GM23248 (cell line): ENCODE measurements at regions not wholly inside any gene's neighbourhood (a gene's known extent, or its start where the extent isn't known, plus 50 kb on each side); places are given as distances from the start of the nearest gene placed in this dataset.

Source experiments
- DNase-seq: peaks from one replicate; pipeline ENCODE4 v3.0.0-alpha.2; 2015
- H2AFZ ChIP-seq: fragments of 200-600 bp; sonication (generic); 2 replicates; pipeline ENCODE4 v1.6.1; 2016; ENCODE audit warnings: antibody characterized with exemption
- H3F3A ChIP-seq: fragments of 200-600 bp; sonication (generic); 2 replicates; pipeline ENCODE4 v1.6.1; 2016; ENCODE audit warnings: mild to moderate bottlenecking, antibody characterized with exemption, mixed run types; ENCODE audit not compliant: insufficient read depth
- H3K27ac ChIP-seq: fragments of 200-600 bp; sonication (generic); 2 replicates; pipeline ENCODE4 v1.5.1; 2016; ENCODE audit warnings: mild to moderate bottlenecking
- H3K27me3 ChIP-seq: fragments of 200-600 bp; sonication (generic); replicated peaks from 2 replicates; pipeline ENCODE4 v1.6.1; 2016; ENCODE audit warnings: mild to moderate bottlenecking; ENCODE audit not compliant: insufficient read depth
- H3K36me3 ChIP-seq: fragments of 200-600 bp; sonication (generic); 2 replicates; pipeline ENCODE4 v1.6.1; 2016; ENCODE audit warnings: low read depth, mild to moderate bottlenecking
- H3K4me1 ChIP-seq: fragments of 200-600 bp; sonication (generic); 2 replicates; pipeline ENCODE4 v1.6.1; 2016; ENCODE audit warnings: mild to moderate bottlenecking; ENCODE audit not compliant: insufficient read depth
- H3K4me2 ChIP-seq: fragments of 200-600 bp; sonication (generic); one replicate; pipeline ENCODE4 v1.6.1; 2016; ENCODE audit warnings: mild to moderate bottlenecking; ENCODE audit not compliant: unreplicated experiment
- H3K4me3 ChIP-seq: fragments of 200-600 bp; sonication (generic); 2 replicates; pipeline ENCODE4 v1.5.1; 2016; ENCODE audit warnings: mild to moderate bottlenecking
- H3K79me2 ChIP-seq: fragments of 200-600 bp; sonication (generic); 2 replicates; pipeline ENCODE4 v1.6.1; 2016; ENCODE audit warnings: mild to moderate bottlenecking; ENCODE audit not compliant: insufficient read depth
- H3K9ac ChIP-seq: fragments of 200-600 bp; sonication (generic); 2 replicates; pipeline ENCODE4 v1.6.1; 2016; ENCODE audit warnings: mild to moderate bottlenecking
- H3K9me2 ChIP-seq: fragments of 200-600 bp; sonication (generic); 2 replicates; pipeline ENCODE4 v1.6.1; 2016; ENCODE audit warnings: mixed run types, mild to moderate bottlenecking, moderate library complexity; ENCODE audit not compliant: insufficient read depth
- H3K9me3 ChIP-seq: fragments of 200-600 bp; sonication (generic); one replicate; pipeline ENCODE4 v1.6.1; 2017; ENCODE audit warnings: low read depth
- H4K20me1 ChIP-seq: fragments of 200-600 bp; sonication (generic); 2 replicates; pipeline ENCODE4 v1.6.0; 2016; ENCODE audit not compliant: insufficient read depth
- EZH2 ChIP-seq: fragments of 200-600 bp; sonication (generic); IDR thresholded peaks from 2 replicates; pipeline ENCODE4 v1.6.1; 2018; ENCODE audit warnings: antibody characterized with exemption, mild to moderate bottlenecking; ENCODE audit not compliant: insufficient read depth, poor library complexity, severe bottlenecking
- EZH2phosphoT487 ChIP-seq: fragments of 200-600 bp; sonication (generic); IDR thresholded peaks from 2 replicates; pipeline ENCODE4 v1.6.1; 2018; ENCODE audit warnings: antibody characterized with exemption, moderate library complexity, mild to moderate bottlenecking, low read depth; ENCODE audit not compliant: insufficient read depth
- WGBS, 2 experiments: methylation state at CpG; one replicate each; pipeline ENCODE4 v1.1.6; 2015 to 2017; ENCODE audit warnings: low lambda C conversion rate in 2 of 2, low coverage in 1 of 2; ENCODE audit errors: missing lambda C conversion rate in 2 of 2; 5-methylcytosine and 5-hydroxymethylcytosine counted together
- in situ Hi-C: fragments of 300-500 bp; cut with MboI; formaldehyde crosslinking; loops from 2 replicates; pipeline ENCODE4 v1.15.0; 2020

- WGBS, 2 experiments, result 5 to 11% methylated on average over 1 of the region's 1 CpG
- no peak for TF ChIP-seq EZH2phosphoT487
- no peak for TF ChIP-seq EZH2
- H3K27me3 ChIP-seq, result no peaks in the 10 kb centered on the region
- no peaks in the 10 kb centered on the region for H3K79me2 ChIP-seq
- H3K36me3 ChIP-seq, result no peaks in the 10 kb centered on the region
- H3K4me3 ChIP-seq, result no peak overlapping the region
- no peaks in the 10 kb centered on the region for H3K9me2 ChIP-seq
- H2AFZ ChIP-seq, result no peak overlapping the region
- in situ Hi-C loops, result no loop called here
- no peak for DNase-seq
- H3K4me2 ChIP-seq, result no peak overlapping the region
- no peaks in the 10 kb centered on the region for H4K20me1 ChIP-seq
- H3K9me3 ChIP-seq, result no peaks in the 10 kb centered on the region
- H3K27ac ChIP-seq, result no peak overlapping the region
- no peaks in the 10 kb centered on the region for H3K4me1 ChIP-seq
- no peak overlapping the region for H3K9ac ChIP-seq
- H3F3A ChIP-seq, result no peaks in the 10 kb centered on the region
Observed at GRCh38 chr3:68315546-68315945, 616.8 kb downstream of the TAFA4 start.

- Histone ChIP-seq H3K9me2 (no peaks in the 10 kb centered on the region), H3K4me1 (no peaks in the 10 kb centered on the region), H3K9ac (no peak overlapping the region), H3K36me3 (no peaks in the 10 kb centered on the region), H3K4me2 (no peak overlapping the region), H3K27ac (no peak overlapping the region), H3K9me3 (peaks cover 2% of the 10 kb centered on the region), H3K4me3 (no peak overlapping the region), H3K79me2 (no peaks in the 10 kb centered on the region), H3K27me3 (no peaks in the 10 kb centered on the region), H3F3A (no peaks in the 10 kb centered on the region), H2AFZ (no peak overlapping the region), H4K20me1 (no peaks in the 10 kb centered on the region)
- WGBS, 2 experiments, result 38 to 46% methylated on average over 2 of the region's 2 CpGs
- DNase-seq, result peak; percentile 5
- TF ChIP-seq EZH2 (no peak), EZH2phosphoT487 (no peak)
- in situ Hi-C loops, result no loop called here
Observed at GRCh38 chr3:68306571-68306970, 625.8 kb downstream of the TAFA4 start.

DNA sequence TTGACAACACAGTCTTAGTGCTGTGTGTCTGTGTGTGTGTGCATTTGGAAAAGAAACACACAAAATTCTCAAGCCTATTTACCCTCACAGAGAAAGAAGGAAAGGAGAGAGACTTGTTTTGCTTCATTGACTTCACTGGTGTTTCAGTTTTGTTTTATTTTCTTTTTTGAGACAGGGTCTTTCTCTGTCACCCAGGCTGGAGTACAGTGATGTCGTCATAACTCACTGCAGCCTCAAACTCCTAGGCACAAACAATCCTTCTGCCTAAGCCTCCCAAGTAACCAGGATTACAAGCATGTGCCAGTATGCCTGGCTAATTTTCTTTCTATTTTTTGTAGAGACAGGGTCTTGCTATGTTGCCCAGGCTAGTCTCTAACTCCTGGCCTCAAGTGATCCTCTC is 636.9 kb downstream of the TAFA4 start:
- no peak for DNase-seq
- Histone ChIP-seq H3K9me2 (no peaks in the 10 kb centered on the region), H3K27ac (no peak overlapping the region), H3K36me3 (no peaks in the 10 kb centered on the region), H3F3A (no peaks in the 10 kb centered on the region), H3K9me3 (no peaks in the 10 kb centered on the region), H3K4me1 (no peaks in the 10 kb centered on the region), H2AFZ (no peak overlapping the region), H3K79me2 (no peaks in the 10 kb centered on the region), H3K9ac (no peak overlapping the region), H3K4me3 (no peak overlapping the region), H3K4me2 (no peak overlapping the region), H4K20me1 (no peaks in the 10 kb centered on the region), H3K27me3 (no peaks in the 10 kb centered on the region)
- in situ Hi-C loops, result no loop called here
- WGBS, 2 experiments, result 44 to 47% methylated on average over 1 of the region's 1 CpG
- TF ChIP-seq EZH2phosphoT487, result no peak
- no peak for TF ChIP-seq EZH2

DNA sequence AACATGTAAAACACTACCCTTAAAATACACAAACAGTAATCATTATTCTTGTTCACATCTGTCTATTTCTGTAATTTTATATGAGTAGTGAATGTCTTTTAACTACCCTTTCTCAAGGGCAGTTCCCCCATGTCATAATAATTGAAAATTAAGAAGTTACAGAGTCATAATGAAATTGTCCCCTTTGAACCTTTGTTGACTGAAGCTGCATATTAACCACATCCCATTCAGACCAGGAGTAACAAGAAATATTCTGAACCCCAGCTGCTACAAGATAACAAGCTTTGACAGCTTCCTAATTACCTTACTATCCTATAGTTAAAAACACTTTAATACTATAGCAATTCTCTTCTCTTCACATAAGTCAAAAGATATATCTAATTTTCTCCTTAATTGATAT is 635.9 kb upstream of the SUCLG2 start:
- H3K4me1 ChIP-seq, result no peaks in the 10 kb centered on the region
- no peaks in the 10 kb centered on the region for H4K20me1 ChIP-seq
- no peak overlapping the region for H2AFZ ChIP-seq
- no peak for TF ChIP-seq EZH2phosphoT487
- TF ChIP-seq EZH2, result no peak
- no peaks in the 10 kb centered on the region for H3K79me2 ChIP-seq
- no peaks in the 10 kb centered on the region for H3K36me3 ChIP-seq
- in situ Hi-C loops, result no loop called here
- H3K9ac ChIP-seq, result no peak overlapping the region
- DNase-seq, result no peak
- H3F3A ChIP-seq, result no peaks in the 10 kb centered on the region
- H3K4me2 ChIP-seq, result no peak overlapping the region
- no peaks in the 10 kb centered on the region for H3K9me2 ChIP-seq
- H3K27me3 ChIP-seq, result no peaks in the 10 kb centered on the region
- H3K9me3 ChIP-seq, result no peaks in the 10 kb centered on the region
- no peak overlapping the region for H3K4me3 ChIP-seq
- no peak overlapping the region for H3K27ac ChIP-seq

DNA sequence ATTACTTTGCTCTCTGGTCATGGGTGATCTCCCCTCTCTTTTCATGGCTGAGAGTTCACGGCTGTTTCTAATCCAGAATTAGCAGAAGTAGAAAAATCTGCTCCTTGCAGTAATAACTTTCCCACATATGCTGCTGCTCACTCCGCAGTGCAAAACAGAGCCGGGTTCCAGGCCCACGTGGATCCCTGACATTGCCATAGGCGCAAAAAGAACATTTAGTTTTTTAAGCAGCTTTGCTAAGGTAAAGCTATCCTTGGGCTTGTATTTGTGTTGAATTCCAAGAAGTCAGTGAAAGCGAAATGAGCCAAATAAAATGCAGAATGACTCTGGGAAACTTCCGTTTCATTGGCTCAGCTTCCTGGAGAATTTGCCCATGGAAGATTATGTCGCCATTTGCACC is 633.7 kb upstream of the SUCLG2 start:
- Histone ChIP-seq H3K27me3 (no peaks in the 10 kb centered on the region), H3K9me3 (no peaks in the 10 kb centered on the region), H3K4me3 (no peak overlapping the region), H2AFZ (no peak overlapping the region), H3F3A (no peaks in the 10 kb centered on the region), H4K20me1 (no peaks in the 10 kb centered on the region), H3K9ac (no peak overlapping the region), H3K4me1 (no peaks in the 10 kb centered on the region), H3K27ac (no peak overlapping the region), H3K4me2 (no peak overlapping the region), H3K36me3 (no peaks in the 10 kb centered on the region), H3K9me2 (no peaks in the 10 kb centered on the region), H3K79me2 (no peaks in the 10 kb centered on the region)
- 21 to 22% methylated on average over 8 of the region's 8 CpGs for WGBS, 2 experiments
- TF ChIP-seq EZH2phosphoT487, result no peak
- TF ChIP-seq EZH2, result no peak
- DNase-seq, result no peak
- in situ Hi-C loops, result no loop called here
